Neuronal stem cell (in vitro differentiated cells): ENCODE measurements at regions not wholly inside any gene's neighbourhood (a gene's known extent, or its start where the extent isn't known, plus 50 kb on each side); places are given as distances from the start of the nearest gene placed in this dataset.
"Not testable (repeated sequence)": the region's sequence is repeated elsewhere in the genome, so short reads cannot be mapped to it uniquely, and the experiment has no call there.

Experiments
- DNase-seq: peaks from one replicate; pipeline ENCODE4 v3.0.0-alpha.2; 2013; ENCODE audit warnings: low spot score
- H2AFZ ChIP-seq: one replicate; pipeline ENCODE4 v1.6.1; 2013; ENCODE audit warnings: mild to moderate bottlenecking, low read length, inconsistent platforms
- H2AK5ac ChIP-seq: 2 replicates; pipeline ENCODE4 v1.6.1; 2013; ENCODE audit warnings: low read depth, mild to moderate bottlenecking, inconsistent platforms, low read length, moderate library complexity, mixed read lengths
- H2BK120ac ChIP-seq: 2 replicates; pipeline ENCODE4 v1.6.1; 2013; ENCODE audit warnings: low read depth, mild to moderate bottlenecking, inconsistent platforms, low read length, moderate library complexity, mixed read lengths
- H2BK12ac ChIP-seq: one replicate; pipeline ENCODE4 v1.6.1; 2013; ENCODE audit warnings: low read length, inconsistent platforms
- H2BK15ac ChIP-seq: 2 replicates; pipeline ENCODE4 v1.6.1; 2013; ENCODE audit warnings: mild to moderate bottlenecking, low read length, inconsistent platforms, mixed read lengths
- H2BK5ac ChIP-seq: one replicate; pipeline ENCODE4 v1.6.1; 2013; ENCODE audit warnings: inconsistent platforms, mild to moderate bottlenecking, low read length, moderate library complexity
- H3K14ac ChIP-seq: one replicate; pipeline ENCODE4 v1.6.1; 2013; ENCODE audit warnings: low read length, inconsistent platforms
- H3K18ac ChIP-seq: 2 replicates; pipeline ENCODE4 v1.6.1; 2013; ENCODE audit warnings: low read length, inconsistent platforms
- H3K23ac ChIP-seq: 2 replicates; pipeline ENCODE4 v1.6.1; 2013; ENCODE audit warnings: low read depth, mild to moderate bottlenecking, mixed read lengths, low read length, inconsistent platforms; ENCODE audit not compliant: poor library complexity
- H3K27ac ChIP-seq: replicated peaks from 3 replicates; pipeline ENCODE4 v1.5.1; 2013; ENCODE audit warnings: low read length, inconsistent platforms
- H3K27me3 ChIP-seq, 3 experiments: 2 replicates each; pipeline ENCODE4 v1.6.1; 2013; ENCODE audit warnings: low read length in 3 of 3, mild to moderate bottlenecking in 2 of 3, inconsistent platforms in 1 of 3, low read depth in 1 of 3, mixed read lengths in 1 of 3, moderate library complexity in 1 of 3; ENCODE audit not compliant: control insufficient read depth in 3 of 3, insufficient read depth in 3 of 3
- H3K36me3 ChIP-seq, 2 donors: replicated peaks in 1 of 2; 2 replicates each; pipeline ENCODE4 v1.6.1; 2013; ENCODE audit warnings: low read length in 2 of 2; ENCODE audit not compliant: control insufficient read depth in 2 of 2, insufficient read depth in 2 of 2
- H3K4ac ChIP-seq: 2 replicates; pipeline ENCODE4 v1.6.1; 2013; ENCODE audit warnings: inconsistent platforms, mild to moderate bottlenecking, low read length, moderate library complexity
- H3K4me1 ChIP-seq, 2 donors: 1 replicate in 1 of 2; 2 replicates in 1 of 2; pipeline ENCODE4 v1.6.1; 2013; ENCODE audit warnings: low read length in 2 of 2, low read depth in 1 of 2; ENCODE audit not compliant: control insufficient read depth in 2 of 2, insufficient read depth in 1 of 2
- H3K4me2 ChIP-seq: one replicate; pipeline ENCODE4 v1.6.1; 2013; ENCODE audit warnings: mild to moderate bottlenecking, low read length, inconsistent platforms; ENCODE audit not compliant: insufficient read depth, poor library complexity, severe bottlenecking
- H3K4me3 ChIP-seq, 2 donors: 2 replicates each; pipeline ENCODE4 v1.5.1; 2013; ENCODE audit warnings: low read length in 2 of 2, mild to moderate bottlenecking in 2 of 2, inconsistent platforms in 1 of 2, moderate library complexity in 1 of 2
- H3K79me1 ChIP-seq: one replicate; pipeline ENCODE4 v1.6.1; 2013; ENCODE audit warnings: low read depth, mild to moderate bottlenecking, inconsistent platforms, low read length, moderate library complexity
- H3K9ac ChIP-seq: one replicate; pipeline ENCODE4 v1.6.1; 2013; ENCODE audit warnings: mild to moderate bottlenecking, low read depth, low read length, inconsistent platforms; ENCODE audit not compliant: poor library complexity
- H3K9me3 ChIP-seq, 2 donors: replicated peaks in 1 of 2; 2 replicates each; pipeline versions ENCODE3 to v1.6.1; 2013; ENCODE audit warnings: low read length in 2 of 2, mild to moderate bottlenecking in 2 of 2, inconsistent platforms in 1 of 2, low read depth in 1 of 2, mixed read lengths in 1 of 2, moderate library complexity in 1 of 2; ENCODE audit not compliant: control insufficient read depth in 2 of 2, insufficient read depth in 1 of 2
- H4K8ac ChIP-seq: one replicate; pipeline ENCODE4 v1.6.1; 2013; ENCODE audit warnings: low read depth, mild to moderate bottlenecking, inconsistent platforms, low read length, moderate library complexity
- H4K91ac ChIP-seq: one replicate; pipeline ENCODE4 v1.6.1; 2013; ENCODE audit warnings: low read length, low read depth, mild to moderate bottlenecking, inconsistent platforms; ENCODE audit not compliant: poor library complexity
- WGBS, 2 donors: extraction: QIAGEN DNeasy Blood & Tissue Kit; methylation state at CpG; one replicate each; pipeline ENCODE4 v1.1.7; 2013; ENCODE audit warnings: missing lambda C conversion rate in 2 of 2, mixed read lengths in 1 of 2; ENCODE audit not compliant: insufficient read length in 2 of 2, insufficient replicate concordance in 1 of 2; ENCODE audit errors: extremely low coverage in 2 of 2; 5-methylcytosine and 5-hydroxymethylcytosine counted together

DNA sequence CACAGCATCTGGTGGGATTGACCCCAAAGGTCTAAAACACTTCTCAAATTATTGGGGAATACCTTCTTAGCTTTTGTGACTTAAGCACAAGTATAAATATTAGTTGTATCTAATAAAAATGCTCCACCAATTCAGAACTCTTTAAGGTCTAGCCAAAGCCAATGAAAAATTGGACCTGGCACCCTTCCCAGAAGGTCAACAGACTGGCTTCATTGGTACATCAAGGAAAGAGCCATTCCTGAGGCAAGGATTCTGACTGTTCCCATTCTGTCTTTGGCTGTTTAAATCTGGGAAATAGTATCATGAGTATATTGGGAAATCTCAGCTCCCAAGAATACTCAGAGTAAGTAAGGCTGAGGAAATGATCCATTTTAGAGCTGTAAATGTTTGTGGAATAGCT lies 153.0 kb upstream of the TRPC5 start:
- H4K91ac ChIP-seq, result no peak overlapping the region
- no peaks in the 10 kb centered on the region for H3K9me3 ChIP-seq
- H2AK5ac ChIP-seq, result no peak overlapping the region

DNA sequence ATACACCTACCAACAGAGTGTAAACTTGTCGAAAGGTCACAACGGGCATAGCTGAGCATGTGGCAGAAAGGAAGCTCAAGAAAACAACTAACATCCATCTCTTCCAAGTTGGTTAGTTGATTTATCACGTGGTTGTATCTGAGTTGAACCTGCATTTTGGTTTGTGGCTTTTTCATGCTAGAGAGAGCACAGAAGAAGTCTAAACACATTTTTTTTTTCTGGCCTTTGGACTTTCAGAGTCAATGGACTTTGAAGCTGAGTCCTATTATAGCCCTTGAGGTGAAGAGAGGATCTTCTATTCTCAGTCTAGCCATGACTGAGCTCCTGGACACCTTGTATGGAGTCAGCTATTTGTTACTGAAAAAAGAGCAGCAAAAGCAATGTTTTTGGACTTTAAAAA lies 150.6 kb upstream of the TRPC5 start:
- Histone ChIP-seq H2BK5ac (no peak overlapping the region), H3K27me3 (no peaks in the 10 kb centered on the region), H3K79me1 (no peaks in the 10 kb centered on the region), H2BK15ac (no peak overlapping the region), H2BK12ac (no peak overlapping the region), H3K27ac (no peak overlapping the region), H2BK120ac (no peak overlapping the region), H3K14ac (no peak overlapping the region), H3K4me3 (no peak overlapping the region), H2AFZ (no peak overlapping the region), H2AK5ac (no peak overlapping the region), H3K9ac (no peak overlapping the region), H3K23ac (no peak overlapping the region), H3K9me3 (no peaks in the 10 kb centered on the region), H3K18ac (no peak overlapping the region), H4K8ac (no peak overlapping the region), H3K4me1 (no peaks in the 10 kb centered on the region), H3K4ac (no peak overlapping the region), H4K91ac (no peak overlapping the region), H3K4me2 (no peak overlapping the region), H3K36me3 (no peaks in the 10 kb centered on the region)
- no CpG with 5 or more reads among the region's 3 CpGs for WGBS, 2 donors
- DNase-seq, result no peak

More for the DNA sequence above, 153.0 kb upstream of the TRPC5 start:
- H3K4me1 ChIP-seq, result no peaks in the 10 kb centered on the region
- no peak overlapping the region for H2BK15ac ChIP-seq
- H2BK120ac ChIP-seq, result no peak overlapping the region
- H4K8ac ChIP-seq, result no peak overlapping the region
- no peak overlapping the region for H3K4me3 ChIP-seq
- no peak overlapping the region for H3K27ac ChIP-seq
- DNase-seq, result no peak
- H3K79me1 ChIP-seq, result no peaks in the 10 kb centered on the region
- no peak overlapping the region for H2BK12ac ChIP-seq
- no peak overlapping the region for H3K9ac ChIP-seq
- H3K14ac ChIP-seq, result no peak overlapping the region
- H2BK5ac ChIP-seq, result no peak overlapping the region
- H3K18ac ChIP-seq, result no peak overlapping the region
- H3K23ac ChIP-seq, result no peak overlapping the region
- H3K27me3 ChIP-seq, result no peaks in the 10 kb centered on the region
- H3K36me3 ChIP-seq, result no peaks in the 10 kb centered on the region
- no peak overlapping the region for H2AFZ ChIP-seq
- no peak overlapping the region for H3K4ac ChIP-seq
- no peak overlapping the region for H3K4me2 ChIP-seq

DNA sequence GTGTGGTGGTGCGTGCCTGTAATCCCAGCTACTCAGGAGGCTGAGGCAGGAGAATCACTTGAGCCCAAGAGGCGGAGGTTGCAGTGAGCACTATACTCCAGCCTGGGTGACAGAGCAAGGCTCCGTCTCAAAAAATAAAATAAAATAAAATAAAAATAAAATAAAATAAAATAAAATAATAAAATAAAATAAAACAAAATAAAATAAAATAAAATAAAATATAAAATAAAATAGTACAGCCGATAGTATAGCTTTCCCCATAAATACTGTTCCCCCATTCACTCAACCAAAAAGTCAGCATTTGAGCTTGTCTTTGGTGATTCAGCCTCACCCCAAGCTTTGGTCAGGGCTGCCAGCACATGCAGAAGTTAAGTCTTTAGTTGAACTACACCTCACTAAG lies 144.2 kb upstream of the TRPC5 start:
- H2BK15ac ChIP-seq, H3K9ac ChIP-seq, H2AFZ ChIP-seq, H4K8ac ChIP-seq, H3K79me1 ChIP-seq, H2BK12ac ChIP-seq, H3K27me3 ChIP-seq, H3K4ac ChIP-seq, H2BK120ac ChIP-seq, H2AK5ac ChIP-seq, H3K4me3 ChIP-seq, H3K4me2 ChIP-seq, H3K23ac ChIP-seq, H3K18ac ChIP-seq, H3K36me3 ChIP-seq, DNase-seq, H2BK5ac ChIP-seq, H3K9me3 ChIP-seq, H3K14ac ChIP-seq, H3K4me1 ChIP-seq, H3K27ac ChIP-seq, H4K91ac ChIP-seq: not testable (repeated sequence)
- WGBS, 2 donors, result no CpG with 5 or more reads among the region's 4 CpGs

DNA sequence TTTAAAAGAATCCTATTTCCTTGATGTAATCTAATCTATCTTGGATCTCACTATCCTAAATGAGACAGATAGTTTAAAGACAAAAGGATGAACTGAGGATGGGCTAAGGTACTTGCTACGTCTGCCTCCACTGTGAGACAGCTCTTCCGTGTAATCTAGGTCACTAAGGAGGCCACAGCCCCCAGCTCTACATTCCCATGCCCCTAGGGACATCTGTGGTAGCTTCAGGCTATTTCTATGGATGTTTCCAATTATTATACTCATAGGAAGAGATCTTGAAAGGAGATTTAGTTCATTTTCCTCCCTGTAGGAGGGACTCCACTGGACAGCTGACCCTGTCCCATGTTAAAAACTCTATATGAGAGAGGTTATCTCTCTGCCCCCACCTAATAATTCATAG lies 140.8 kb upstream of the TRPC5 start:
- H3K36me3 ChIP-seq, result no peaks in the 10 kb centered on the region
- H2BK12ac ChIP-seq, result no peak overlapping the region
- DNase-seq, result no peak
- no peak overlapping the region for H3K14ac ChIP-seq
- H3K79me1 ChIP-seq, result no peaks in the 10 kb centered on the region
- no peak overlapping the region for H3K9ac ChIP-seq
- no peak overlapping the region for H3K4me2 ChIP-seq
- H2BK15ac ChIP-seq, result no peak overlapping the region
- no peak overlapping the region for H3K4ac ChIP-seq
- no peak overlapping the region for H2AFZ ChIP-seq
- H2BK120ac ChIP-seq, result no peak overlapping the region
- H4K91ac ChIP-seq, result no peak overlapping the region
- no peaks in the 10 kb centered on the region for H3K27me3 ChIP-seq
- H3K27ac ChIP-seq, result no peak overlapping the region
- no peak overlapping the region for H2AK5ac ChIP-seq
- WGBS, 2 donors, result no CpG with 5 or more reads among the region's 2 CpGs
- H4K8ac ChIP-seq, result no peak overlapping the region
- H3K9me3 ChIP-seq, result no peaks in the 10 kb centered on the region
- H3K4me3 ChIP-seq, result no peak overlapping the region
- H2BK5ac ChIP-seq, result no peak overlapping the region
- no peaks in the 10 kb centered on the region for H3K4me1 ChIP-seq
- H3K23ac ChIP-seq, result no peak overlapping the region
- H3K18ac ChIP-seq, result no peak overlapping the region
